ENCODE measurements at regions not wholly inside any gene's neighbourhood (a gene's known extent, or its start where the extent isn't known, plus 50 kb on each side); places are given as distances from the start of the nearest gene placed in this dataset.

- TF ChIP-seq ETV6 (conservative IDR thresholded peaks at IDR 0.05 in 1 of 2, IDR thresholded peaks at IDR 0.05 in 1 of 2; ENCODE audit: borderline replicate concordance in 1 of 2, low read depth in 1 of 2) = no peak
- no peak for TF ChIP-seq EP300 (IDR thresholded peaks at IDR 0.05; ENCODE audit: borderline replicate concordance in 1 of 2, control insufficient read depth in 1 of 2, low read depth in 2 of 2, low read length in 2 of 2)
- no peak for TF ChIP-seq LARP7 (IDR thresholded peaks at IDR 0.05)
These were observed 252.8 kb downstream of the ALG10 start for GRCh38 chr12:34275129-34275528.
